HG03442 (cell line): ENCODE measurements at regions not wholly inside any gene's neighbourhood (a gene's known extent, or its start where the extent isn't known, plus 50 kb on each side); places are given as distances from the start of the nearest gene placed in this dataset.

Experiments used
- ATAC-seq: cut with Tn5 transposase; IDR thresholded peaks from one replicate; pipeline ENCODE4 v1.9.1; 2021; ENCODE audit warnings: mild to moderate bottlenecking, moderate library complexity; ENCODE audit not compliant: unreplicated experiment

DNA sequence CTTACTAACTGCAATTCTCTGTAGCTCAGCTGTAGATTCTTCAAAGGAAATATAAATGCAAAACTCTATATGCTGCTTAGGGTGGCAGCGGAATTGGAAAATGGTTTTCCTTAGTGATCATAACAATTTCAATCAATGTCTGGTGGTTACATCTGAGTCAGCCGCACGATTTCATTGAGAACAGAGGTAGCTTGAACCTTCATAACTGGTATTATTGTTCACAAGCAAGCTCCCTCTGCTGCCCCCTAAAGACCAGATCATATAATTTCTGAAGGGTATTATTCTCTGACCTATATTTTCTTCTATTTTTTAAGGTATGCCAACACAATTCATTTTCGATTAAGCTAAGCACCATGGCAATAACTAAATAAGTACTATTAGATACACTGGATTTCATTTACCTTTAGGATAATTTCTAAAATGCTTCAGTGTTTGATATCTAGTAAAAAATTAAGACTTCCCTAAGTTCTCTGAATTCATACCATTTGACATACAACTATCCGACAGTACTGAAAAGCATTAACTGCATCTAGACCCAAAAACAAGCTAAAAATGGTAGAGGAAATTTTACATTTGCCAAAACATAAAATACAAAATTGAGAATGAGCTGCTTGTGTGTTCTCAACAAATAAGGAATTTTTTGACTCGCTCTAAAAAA, 181.1 kb upstream of the SPEF2 start:
- peak; percentile 60 for ATAC-seq

DNA sequence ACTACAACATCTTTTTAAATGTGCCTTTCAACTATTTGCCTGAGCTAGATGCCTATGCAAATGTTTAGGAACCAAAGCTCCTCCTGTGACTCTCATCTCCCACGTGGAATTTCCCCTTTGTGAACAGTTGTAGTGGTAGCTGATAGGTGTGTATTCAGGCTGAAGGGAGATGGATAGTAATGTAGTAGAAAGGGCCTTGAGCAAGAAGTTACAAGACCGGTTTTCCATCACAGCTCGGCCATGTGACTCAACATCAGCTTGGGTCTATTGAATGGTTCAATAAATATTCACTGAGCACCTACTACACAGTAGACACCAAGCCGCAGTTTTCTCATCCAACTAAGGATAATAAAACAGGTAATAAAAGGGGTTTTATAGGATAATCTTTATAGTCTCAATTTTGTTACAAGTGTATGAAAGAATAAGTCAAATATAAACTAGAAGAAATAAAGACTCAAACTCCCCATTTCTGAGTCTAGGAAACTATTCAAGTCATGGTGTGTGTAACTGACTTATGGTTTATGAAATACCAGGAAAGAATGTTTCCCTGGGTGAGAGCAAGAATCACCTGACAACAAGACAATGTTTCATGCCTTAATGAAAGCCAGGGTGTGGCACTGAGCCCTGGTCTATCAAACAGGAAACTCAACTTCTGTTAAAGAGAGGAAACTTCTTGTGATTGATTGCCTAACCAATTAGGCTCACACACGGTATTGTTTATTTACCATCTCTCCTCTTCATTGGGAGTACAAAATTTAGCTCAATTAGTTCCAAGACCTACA, 187.1 kb upstream of the SPEF2 start:
- ATAC-seq, result no peak

DNA sequence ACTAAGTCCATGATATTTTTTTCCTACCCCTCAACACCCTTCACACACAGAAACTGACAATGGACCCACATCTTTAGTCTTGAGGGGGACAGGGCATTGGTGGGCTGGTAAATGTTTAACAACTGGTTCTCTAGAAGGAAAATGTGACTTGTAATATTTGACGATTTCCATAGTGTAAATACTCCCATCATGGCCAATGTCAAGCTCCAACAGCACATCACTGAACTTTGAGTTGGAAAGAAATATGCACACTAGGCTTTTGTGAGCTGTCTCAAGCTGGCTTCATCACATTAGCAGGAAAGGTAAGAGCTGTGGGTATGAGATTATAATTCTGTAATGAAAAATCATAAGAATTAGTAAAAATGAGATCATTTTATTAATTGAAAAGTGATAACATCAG, 189.9 kb upstream of the PRLR start:
- no peak for ATAC-seq

DNA sequence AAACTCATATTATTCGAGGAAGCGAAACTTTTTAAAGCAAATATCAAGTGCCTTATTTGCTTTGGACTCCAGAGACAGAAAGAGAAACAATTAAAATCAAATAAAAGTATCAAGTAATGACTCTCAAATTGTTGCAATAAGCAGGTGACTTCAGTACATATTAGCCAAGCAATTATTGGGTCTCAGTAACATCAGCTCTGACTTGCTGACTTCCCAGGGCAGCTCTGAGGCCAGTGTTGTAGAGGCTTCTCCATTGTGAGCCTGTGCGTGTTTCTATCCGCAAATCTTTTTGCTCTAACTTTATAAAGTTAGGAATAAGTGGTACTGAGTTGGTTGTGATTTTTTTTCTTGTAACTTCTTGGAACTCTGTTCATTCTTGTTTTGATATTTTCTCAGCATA, 186.8 kb upstream of the PRLR start:
- no peak for ATAC-seq

DNA sequence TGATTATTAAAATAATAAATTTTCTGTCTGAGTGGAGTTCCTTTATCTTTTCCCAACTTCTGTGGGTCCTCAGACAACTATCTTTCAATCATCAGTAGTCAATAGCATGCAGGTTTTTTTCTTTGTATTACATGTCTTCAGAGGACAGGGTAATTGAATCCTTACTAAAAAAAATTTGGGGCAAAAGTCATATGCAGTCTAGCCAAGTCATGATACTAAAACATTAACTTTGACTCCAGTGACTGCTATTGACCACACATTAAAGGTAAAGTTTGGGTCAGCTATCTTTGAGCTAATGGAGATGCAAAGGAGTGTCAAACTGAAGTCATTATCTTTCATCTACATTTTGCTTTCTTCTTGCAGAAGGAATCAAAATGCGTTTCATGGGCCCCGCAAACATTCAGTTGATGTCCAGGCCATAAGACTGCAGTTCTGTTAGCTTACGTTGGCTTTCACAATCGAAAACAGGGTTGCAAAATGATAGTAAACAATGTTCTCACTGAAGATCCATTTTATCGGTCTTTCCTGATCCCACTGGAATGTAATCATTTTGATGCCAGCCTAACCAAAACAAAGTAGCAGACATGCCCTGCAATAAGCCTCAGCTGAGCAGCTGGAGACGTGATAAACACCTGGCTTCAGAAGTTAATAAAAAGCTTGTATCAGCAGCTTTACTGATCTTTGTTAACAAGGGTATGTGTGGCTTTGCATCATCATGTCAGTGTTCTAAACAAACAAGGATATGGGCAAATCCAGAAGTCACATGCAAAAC, 186.1 kb upstream of the PRLR start:
- ATAC-seq, result no peak

DNA sequence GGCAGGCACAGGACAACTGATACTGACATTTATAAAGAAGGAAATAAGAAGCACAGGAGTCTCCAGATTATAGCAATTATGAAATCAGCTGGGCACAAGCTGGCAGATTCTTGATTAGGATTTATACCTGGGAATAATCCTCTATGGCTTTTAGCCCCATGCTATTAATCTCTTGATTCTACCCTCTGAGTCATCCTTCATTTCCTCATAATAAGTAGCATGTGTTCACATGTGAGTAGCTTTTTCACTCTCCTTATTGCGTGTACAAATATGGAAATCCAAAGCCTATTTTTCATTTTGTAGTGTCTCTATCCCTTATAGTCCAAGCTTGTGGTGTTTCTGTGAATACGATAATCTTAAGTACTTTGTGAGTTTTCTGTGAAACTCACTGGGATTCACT, 185.0 kb upstream of the PRLR start:
- ATAC-seq, result no peak

DNA sequence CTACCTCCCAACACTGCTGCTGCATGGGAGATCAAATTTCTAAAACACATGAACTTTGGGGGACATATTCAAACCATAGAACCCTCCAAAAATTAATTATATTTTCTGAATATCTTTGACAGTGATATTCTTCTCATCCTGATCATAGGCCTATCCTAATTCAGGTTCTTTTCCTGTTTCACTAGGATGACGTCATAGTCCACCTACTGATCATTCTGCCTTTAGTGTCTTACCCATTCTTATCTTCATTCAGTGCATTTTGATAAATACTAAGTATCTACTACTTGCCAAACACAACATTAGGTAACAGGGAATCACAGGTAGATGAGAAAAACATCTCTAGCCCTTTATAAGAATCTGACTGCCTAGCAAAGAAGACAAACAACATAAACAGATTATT, 179.1 kb upstream of the PRLR start:
- ATAC-seq, result no peak

DNA sequence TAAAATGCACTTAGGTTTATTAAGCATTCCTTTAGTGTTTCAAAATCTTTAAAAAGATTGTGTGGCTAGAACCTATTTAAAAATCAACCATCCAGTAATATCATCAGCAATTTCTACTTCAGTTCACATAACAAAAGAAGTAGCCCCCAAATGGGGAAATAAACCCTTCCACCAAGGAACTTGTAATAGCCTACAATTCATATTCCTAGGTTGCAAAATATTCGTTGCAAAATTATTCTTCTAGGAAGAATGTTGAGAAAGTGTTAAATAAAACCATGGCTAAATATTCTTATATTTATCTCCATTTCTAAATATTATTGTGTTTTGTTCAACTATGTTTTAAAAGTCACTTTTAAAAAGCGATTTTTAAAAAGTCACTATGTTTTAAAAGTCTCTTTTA, 177.9 kb upstream of the PRLR start:
- no peak for ATAC-seq

DNA sequence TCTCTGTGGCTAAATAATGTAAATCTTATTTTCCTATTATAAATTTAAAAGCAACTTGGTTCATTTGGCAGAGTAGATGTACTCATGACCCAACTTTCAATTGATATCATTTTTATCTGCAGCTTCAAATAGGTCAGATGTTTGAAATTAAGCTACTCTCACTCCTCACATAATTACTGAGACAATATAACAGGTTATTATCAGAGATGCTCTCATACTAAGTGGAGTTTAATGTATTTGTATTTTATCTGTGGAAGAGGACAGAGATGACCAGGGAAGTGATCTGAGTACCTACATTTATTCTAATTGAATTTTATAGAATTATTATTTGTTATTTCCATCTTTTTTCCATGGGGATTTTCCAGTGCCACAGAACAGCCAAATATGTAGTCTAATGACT, 177.4 kb upstream of the PRLR start:
- ATAC-seq, result no peak

DNA sequence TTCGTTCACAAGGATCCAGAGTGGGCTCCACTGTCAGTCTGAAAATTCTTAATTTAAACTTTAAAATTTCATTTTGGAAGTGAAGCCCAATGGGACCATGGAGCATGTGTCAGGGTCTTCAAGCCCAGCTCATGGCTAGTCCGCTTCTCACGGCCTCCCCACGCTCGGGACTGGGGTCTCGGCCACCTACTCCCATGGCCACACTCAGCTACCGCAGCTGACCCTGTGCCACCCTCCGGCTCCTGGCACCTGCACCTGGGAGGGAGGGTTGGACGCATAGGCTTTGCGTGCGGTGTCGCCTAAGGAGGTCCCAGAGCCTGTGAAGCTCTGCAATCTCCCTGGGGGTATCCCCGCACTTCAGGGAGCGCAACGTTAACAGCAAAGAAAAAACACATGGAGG, 175.7 kb upstream of the PRLR start:
- ATAC-seq, result no peak

DNA sequence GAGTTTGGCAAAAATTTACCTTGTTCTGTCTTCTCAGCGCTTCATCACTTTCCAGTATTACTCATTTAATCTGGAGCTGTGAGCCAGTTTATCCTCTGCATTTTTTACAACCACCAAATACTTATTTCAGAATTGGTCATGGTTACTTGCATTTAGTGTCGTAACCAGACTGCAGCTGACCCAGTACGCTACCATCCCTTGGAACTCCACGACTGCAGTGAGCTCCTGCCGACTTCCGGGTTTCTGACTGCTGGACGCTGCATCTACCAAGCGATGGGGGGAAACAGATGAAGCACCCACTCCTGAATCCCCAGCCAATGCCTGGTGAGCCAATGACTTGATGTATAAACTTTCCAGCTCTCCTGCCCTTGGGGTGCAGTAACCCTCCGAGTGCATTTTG, 174.4 kb upstream of the PRLR start:
- no peak for ATAC-seq

DNA sequence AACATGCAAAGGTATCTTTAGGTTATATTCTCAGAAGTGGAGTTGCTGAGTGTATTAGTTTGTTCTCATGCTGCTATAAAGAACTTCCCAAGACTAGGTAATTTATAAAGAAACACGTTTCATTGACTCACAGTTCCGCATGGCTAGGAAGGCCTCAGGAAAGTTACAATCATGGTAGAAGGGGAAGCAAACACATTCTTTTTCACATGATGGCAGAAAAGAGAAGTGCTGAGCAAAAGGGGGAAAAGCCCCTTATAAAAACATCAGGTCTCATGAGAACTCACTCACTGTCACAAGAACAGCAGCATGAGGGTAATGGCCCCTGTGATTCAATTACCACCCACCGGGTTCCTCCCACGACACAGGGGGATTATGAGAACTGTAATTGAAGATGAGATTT, 163.6 kb upstream of the PRLR start:
- ATAC-seq, result no peak

DNA sequence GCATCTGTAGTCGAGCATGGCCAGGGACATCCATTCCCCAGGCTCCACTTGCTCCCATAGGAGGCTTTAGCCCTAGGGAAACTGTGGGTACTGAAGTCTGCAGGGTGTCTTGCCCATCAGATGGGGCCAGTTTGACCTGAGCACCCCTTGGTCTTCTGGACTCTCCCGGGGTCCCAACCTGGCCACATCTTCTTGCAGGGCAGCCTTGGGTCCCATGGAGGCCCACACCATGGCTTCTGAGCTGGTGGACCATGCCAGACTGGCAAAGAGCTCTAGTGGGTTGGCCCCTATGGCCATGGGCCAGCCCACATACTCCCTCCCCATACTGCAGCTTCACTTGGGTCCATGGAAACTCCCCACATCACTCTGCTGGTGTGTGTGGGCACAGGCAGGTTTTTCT, 154.4 kb upstream of the PRLR start:
- ATAC-seq, result no peak

DNA sequence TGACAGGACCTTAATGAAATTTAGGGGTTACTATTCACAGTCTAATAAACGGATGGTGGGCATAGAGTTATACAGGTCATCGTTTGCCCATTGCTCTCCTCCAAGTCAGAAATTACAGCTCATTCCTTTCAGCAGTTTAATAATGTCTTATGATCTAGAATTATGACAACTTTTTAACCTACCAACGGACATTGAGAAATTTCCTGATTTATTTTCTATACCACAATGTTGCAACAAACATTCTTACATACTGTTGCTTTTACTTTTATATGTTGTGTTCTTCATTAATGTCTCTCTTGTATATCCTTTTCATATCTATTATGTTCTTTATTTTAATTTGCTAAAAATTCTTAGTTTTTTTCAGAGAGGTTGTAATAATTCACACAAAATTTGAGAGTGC, 152.8 kb upstream of the PRLR start:
- ATAC-seq, result no peak

DNA sequence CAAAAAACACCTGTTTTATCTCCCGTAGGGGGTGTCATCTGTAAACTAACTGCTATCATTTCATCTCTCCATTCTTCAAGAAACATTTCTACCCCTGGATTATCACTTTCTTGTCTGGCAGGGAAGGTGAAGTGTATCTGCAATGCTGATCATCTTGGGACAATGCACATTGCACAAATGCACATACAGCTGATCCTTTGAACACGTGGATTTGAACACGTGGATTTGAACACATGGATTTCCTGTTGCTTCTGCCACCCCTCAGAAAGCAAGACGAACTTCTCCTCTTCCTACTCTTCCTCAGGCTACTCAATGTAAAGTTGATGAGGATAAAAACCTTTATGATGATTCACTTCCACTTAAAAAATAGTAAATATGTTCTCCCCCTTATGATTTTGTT, 147.4 kb upstream of the PRLR start:
- no peak for ATAC-seq

DNA sequence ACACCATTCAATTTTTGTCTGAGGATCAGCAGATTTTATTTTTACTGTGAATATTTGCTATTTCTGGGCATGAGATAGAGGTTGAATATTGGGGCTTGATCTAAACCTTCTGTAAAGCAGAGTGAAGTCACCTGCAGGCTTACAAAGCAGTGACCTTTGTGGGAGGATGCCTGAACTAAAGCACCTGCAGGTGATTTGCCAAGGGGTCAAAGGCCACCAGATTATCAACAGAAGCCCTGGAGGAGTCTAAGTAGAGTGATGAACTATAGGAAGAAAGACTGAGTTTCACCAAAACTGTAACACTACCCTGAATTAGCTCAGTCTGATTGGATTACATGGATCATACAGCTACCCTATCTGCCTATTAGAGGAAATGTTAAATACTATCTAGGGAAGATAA, 144.3 kb upstream of the PRLR start:
- no peak for ATAC-seq

DNA sequence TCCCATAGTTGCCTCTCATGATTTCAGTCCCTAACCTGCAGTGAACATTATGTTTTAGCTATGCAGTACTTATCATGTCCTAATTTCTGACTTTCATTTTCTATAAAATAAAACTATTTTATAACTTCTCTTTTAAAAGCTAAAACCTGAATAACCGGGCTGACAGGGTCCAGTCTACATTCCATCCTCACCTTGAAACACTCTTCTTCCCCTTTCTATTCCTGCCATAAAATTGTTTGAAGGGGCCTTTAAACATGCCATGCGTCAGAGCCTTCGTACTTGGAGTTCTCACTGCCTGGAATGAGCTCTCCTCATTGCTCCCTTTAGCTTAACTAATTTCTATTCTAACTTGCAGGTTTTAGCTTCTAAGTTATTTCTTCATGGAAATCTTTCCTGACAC, 143.0 kb upstream of the PRLR start:
- no peak for ATAC-seq

DNA sequence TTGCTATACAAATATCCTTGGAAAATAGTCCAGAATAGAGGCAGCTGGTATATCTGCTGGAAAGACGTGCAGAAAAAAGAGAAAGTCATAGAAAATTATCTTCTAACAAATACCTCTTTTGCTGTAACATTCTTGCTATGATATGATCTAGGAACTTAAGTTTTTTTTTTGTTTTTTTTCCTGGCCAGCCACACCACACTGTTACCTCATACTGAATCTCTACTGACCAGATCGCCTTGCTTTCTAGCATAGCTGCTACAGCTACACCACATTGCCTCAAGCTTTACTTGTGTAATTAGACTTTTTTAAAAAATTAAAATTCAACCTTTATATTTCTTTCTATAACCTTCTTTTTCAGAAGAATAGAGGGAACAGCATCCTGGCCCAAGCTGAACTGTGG, 142.2 kb upstream of the PRLR start:
- no peak for ATAC-seq

DNA sequence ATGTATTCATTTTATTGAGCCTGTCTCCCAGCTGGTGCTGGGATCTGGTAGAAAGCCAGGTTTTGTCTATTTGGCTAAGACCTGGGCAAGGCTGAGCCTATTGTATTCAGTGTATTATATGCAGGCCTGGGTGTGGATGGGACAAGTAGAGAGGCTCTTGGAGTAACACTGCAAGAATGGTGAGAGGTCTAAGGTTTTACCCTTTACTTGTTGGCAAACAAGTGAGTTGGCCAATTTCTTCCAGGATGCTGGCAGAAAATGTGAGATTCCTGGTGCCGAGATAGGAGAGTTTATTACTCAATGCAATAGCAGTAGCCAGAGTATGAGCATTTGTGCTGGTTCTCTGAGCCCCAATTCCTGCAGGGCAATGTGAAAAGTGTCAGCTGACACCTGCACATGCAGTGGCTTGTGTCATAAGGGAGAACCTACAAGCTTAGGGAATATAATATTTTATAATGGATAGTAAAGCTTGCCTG, 141.7 kb upstream of the PRLR start:
- ATAC-seq, result no peak

DNA sequence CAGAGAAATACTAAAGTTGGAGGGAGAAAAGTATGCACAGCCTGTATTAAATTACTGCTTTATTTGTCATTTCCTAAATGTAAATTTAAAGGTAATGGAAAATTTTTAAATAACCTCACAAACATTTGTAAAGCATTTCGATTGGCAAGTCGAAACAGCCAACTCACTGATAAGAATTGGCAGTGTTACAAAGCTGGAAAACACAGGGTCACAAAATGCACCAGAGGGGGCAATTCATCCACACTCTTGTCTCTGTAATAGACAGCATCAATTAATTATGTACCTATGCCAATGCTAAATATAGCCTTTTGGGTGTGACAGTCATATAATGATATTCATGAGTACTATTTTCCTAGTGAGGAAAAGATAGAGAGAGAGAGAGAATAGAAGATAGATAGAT, 140.6 kb upstream of the PRLR start:
- no peak for ATAC-seq

DNA sequence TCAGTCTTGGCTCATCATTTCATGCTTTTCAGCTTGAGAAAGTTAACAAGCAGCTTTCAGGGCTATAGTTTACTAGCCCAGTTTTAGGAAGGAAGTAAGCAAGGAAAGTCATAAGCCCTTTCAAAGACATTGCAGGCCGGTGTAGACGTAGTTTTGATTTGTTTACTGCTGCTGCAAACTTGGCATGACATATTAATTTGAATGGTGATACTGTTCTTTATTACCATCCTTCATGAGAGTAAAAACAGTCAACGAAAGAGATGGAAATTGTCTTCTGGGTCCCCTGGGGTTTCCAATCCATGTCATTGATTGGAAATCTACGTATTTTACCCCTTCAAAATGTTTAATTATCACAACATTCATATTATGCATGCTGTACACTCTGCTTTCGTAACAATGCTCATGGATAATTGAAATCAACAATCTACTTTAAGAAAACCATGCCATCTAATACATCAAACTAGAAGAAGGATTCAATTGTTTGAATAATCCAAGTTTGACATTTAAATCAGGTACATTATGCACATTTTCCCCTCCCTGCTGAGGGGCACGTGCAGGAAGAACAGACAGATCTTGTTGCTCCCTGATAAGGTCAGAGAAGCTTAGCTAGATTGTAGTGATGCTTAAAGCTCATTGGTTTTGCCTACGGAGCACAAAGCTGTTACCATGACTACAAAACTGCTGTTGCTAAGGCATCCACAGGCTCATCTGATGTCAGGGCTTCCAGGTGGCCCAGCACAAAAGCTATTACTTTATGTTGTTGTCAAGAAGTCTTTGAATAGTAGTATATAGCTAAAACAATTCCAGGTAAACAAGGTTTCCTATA, 139.9 kb upstream of the PRLR start:
- no peak for ATAC-seq
